Mesenchymal stem cell (in vitro differentiated cells and primary cell): ENCODE measurements at regions not wholly inside any gene's neighbourhood (a gene's known extent, or its start where the extent isn't known, plus 50 kb on each side); places are given as distances from the start of the nearest gene placed in this dataset.

Experiments
- DNase-seq: peaks from one replicate; pipeline ENCODE4 v3.0.0-alpha.2; 2013
- H2AFZ ChIP-seq: one replicate; pipeline ENCODE4 v1.6.1; 2013; ENCODE audit warnings: low read depth, mild to moderate bottlenecking, control low read depth, inconsistent platforms, low read length, moderate library complexity
- H2AK5ac ChIP-seq: 2 replicates; pipeline ENCODE4 v1.6.1; 2013; ENCODE audit warnings: low read length, moderate library complexity, mild to moderate bottlenecking, inconsistent platforms; ENCODE audit not compliant: severe bottlenecking
- H2BK120ac ChIP-seq: one replicate; pipeline ENCODE4 v1.6.1; 2013; ENCODE audit warnings: low read depth, mild to moderate bottlenecking, inconsistent platforms, low read length, moderate library complexity
- H2BK12ac ChIP-seq, 2 experiments: one replicate each; pipeline ENCODE4 v1.6.1; 2013; ENCODE audit warnings: inconsistent platforms in 2 of 2, low read length in 2 of 2, mild to moderate bottlenecking in 2 of 2, moderate library complexity in 2 of 2, control low read depth in 1 of 2
- H2BK15ac ChIP-seq: one replicate; pipeline ENCODE4 v1.6.1; 2013; ENCODE audit warnings: mild to moderate bottlenecking, low read depth, inconsistent platforms; ENCODE audit not compliant: poor library complexity, severe bottlenecking
- H2BK5ac ChIP-seq: 2 replicates; pipeline ENCODE4 v1.6.1; 2013; ENCODE audit warnings: low read depth, mild to moderate bottlenecking, low read length, control low read depth, inconsistent platforms; ENCODE audit not compliant: poor library complexity, severe bottlenecking
- H3K14ac ChIP-seq, 2 experiments: one replicate each; pipeline ENCODE4 v1.6.1; 2013; ENCODE audit warnings: inconsistent platforms in 2 of 2, low read length in 2 of 2, control low read depth in 1 of 2, mild to moderate bottlenecking in 1 of 2, moderate library complexity in 1 of 2
- H3K18ac ChIP-seq, 2 experiments: one replicate each; pipeline ENCODE4 v1.6.1; 2013; ENCODE audit warnings: inconsistent platforms in 2 of 2, low read length in 2 of 2, control low read depth in 1 of 2, low read depth in 1 of 2, mild to moderate bottlenecking in 1 of 2
- H3K23ac ChIP-seq, 2 experiments: one replicate each; pipeline ENCODE4 v1.6.1; 2013; ENCODE audit warnings: inconsistent platforms in 2 of 2, low read length in 2 of 2, mild to moderate bottlenecking in 2 of 2, moderate library complexity in 2 of 2, control low read depth in 1 of 2
- H3K27ac ChIP-seq: 2 replicates; pipeline ENCODE4 v1.5.1; 2013; ENCODE audit warnings: mild to moderate bottlenecking, moderate library complexity, low read length, control low read depth, inconsistent platforms; ENCODE audit not compliant: poor library complexity, severe bottlenecking
- H3K27me3 ChIP-seq, 2 experiments: 2 replicates each; pipeline versions ENCODE4 v1.6.1 to v1.7.0; 2013; ENCODE audit warnings: low read length in 2 of 2, mild to moderate bottlenecking in 2 of 2, moderate library complexity in 2 of 2, control low read depth in 1 of 2, inconsistent platforms in 1 of 2; ENCODE audit not compliant: control insufficient read depth in 1 of 2, insufficient read depth in 1 of 2
- H3K36me3 ChIP-seq, 2 experiments: 2 replicates each; pipeline versions ENCODE4 v1.6.1 to v1.7.0; 2013; ENCODE audit warnings: low read length in 2 of 2, control low read depth in 1 of 2, inconsistent platforms in 1 of 2, low read depth in 1 of 2, mild to moderate bottlenecking in 1 of 2; ENCODE audit not compliant: insufficient read depth in 2 of 2, control insufficient read depth in 1 of 2
- H3K4ac ChIP-seq, 2 experiments: one replicate each; pipeline ENCODE4 v1.6.1; 2013; ENCODE audit warnings: inconsistent platforms in 2 of 2, low read length in 2 of 2, mild to moderate bottlenecking in 2 of 2, moderate library complexity in 2 of 2, control low read depth in 1 of 2, low read depth in 1 of 2
- H3K4me1 ChIP-seq: 2 replicates; pipeline ENCODE4 v1.6.1; 2013; ENCODE audit warnings: low read depth, low read length, control low read depth; ENCODE audit not compliant: control insufficient read depth, insufficient read depth
- H3K4me2 ChIP-seq: 2 replicates; pipeline ENCODE4 v1.6.1; 2013; ENCODE audit warnings: low read length, mild to moderate bottlenecking, inconsistent platforms; ENCODE audit not compliant: poor library complexity, severe bottlenecking
- H3K4me3 ChIP-seq, 2 experiments: 2 replicates each; pipeline versions ENCODE4 v1.5.1 to v1.7.0; 2013; ENCODE audit warnings: low read length in 2 of 2, mild to moderate bottlenecking in 2 of 2, control low read depth in 1 of 2, low read depth in 1 of 2; ENCODE audit not compliant: insufficient read depth in 1 of 2
- H3K79me1 ChIP-seq: replicated peaks from 2 replicates; pipeline ENCODE4 v1.6.1; 2013; ENCODE audit warnings: mild to moderate bottlenecking, control low read depth, low read length, inconsistent platforms; ENCODE audit not compliant: poor library complexity, severe bottlenecking
- H3K9ac ChIP-seq: 2 replicates; pipeline ENCODE4 v1.7.0; 2013; ENCODE audit warnings: mild to moderate bottlenecking, low read length, moderate library complexity
- H3K9me3 ChIP-seq: 2 replicates; pipeline ENCODE4 v1.7.0; 2013; ENCODE audit warnings: mild to moderate bottlenecking, low read length; ENCODE audit not compliant: control insufficient read depth
- H4K8ac ChIP-seq: one replicate; pipeline ENCODE4 v1.6.1; 2013; ENCODE audit warnings: inconsistent platforms, mild to moderate bottlenecking, low read length, moderate library complexity
- H4K91ac ChIP-seq: one replicate; pipeline ENCODE4 v1.6.1; 2013; ENCODE audit warnings: mild to moderate bottlenecking, low read length, inconsistent platforms
- WGBS: methylation state at CpG from one replicate; pipeline ENCODE4 v1.1.7; 2013; ENCODE audit warnings: mixed read lengths; 5-methylcytosine and 5-hydroxymethylcytosine counted together

- Histone ChIP-seq H3K36me3 (no peaks in the 10 kb centered on the region), H3K23ac (no peak overlapping the region), H2AK5ac (no peak overlapping the region), H3K79me1 (no peaks in the 10 kb centered on the region), H3K14ac (no peak overlapping the region), H2BK12ac (no peak overlapping the region), H3K9ac (no peak overlapping the region), H2BK120ac (no peak overlapping the region), H4K8ac (no peak overlapping the region), H2AFZ (no peak overlapping the region), H2BK15ac (no peak overlapping the region), H4K91ac (no peak overlapping the region), H3K9me3 (no peaks in the 10 kb centered on the region), H3K18ac (no peak overlapping the region), H3K4me1 (peaks cover 1% of the 10 kb centered on the region), H2BK5ac (no peak overlapping the region), H3K27ac (no peak overlapping the region), H3K4ac (no peak overlapping the region), H3K4me2 (no peak overlapping the region), H3K4me3 (no peak overlapping the region), H3K27me3 (no peaks in the 10 kb centered on the region)
- 95% methylated on average over 2 of the region's 2 CpGs for WGBS
- DNase-seq: no peak
Observed at GRCh38 chr5:74465724-74466123, 174.8 kb downstream of the ENC1 start.

GRCh38 chr5:74464512-74465209 is 175.9 kb downstream of the ENC1 start:
- peak; percentile 22 for DNase-seq
- H3K9me3 ChIP-seq: no peaks in the 10 kb centered on the region
- no peak overlapping the region for H4K91ac ChIP-seq
- H3K14ac ChIP-seq: no peak overlapping the region
- H3K4me3 ChIP-seq: no peak overlapping the region
- peaks cover 1% of the 10 kb centered on the region for H3K4me1 ChIP-seq
- H4K8ac ChIP-seq: no peak overlapping the region
- no peaks in the 10 kb centered on the region for H3K79me1 ChIP-seq
- no peaks in the 10 kb centered on the region for H3K36me3 ChIP-seq
- H2BK120ac ChIP-seq: no peak overlapping the region
- no peak overlapping the region for H3K4me2 ChIP-seq
- no peak overlapping the region for H3K9ac ChIP-seq
- H3K23ac ChIP-seq: no peak overlapping the region
- no peak overlapping the region for H2BK5ac ChIP-seq
- no peaks in the 10 kb centered on the region for H3K27me3 ChIP-seq
- H2BK15ac ChIP-seq: no peak overlapping the region
- H3K27ac ChIP-seq: no peak overlapping the region
- H2AFZ ChIP-seq: no peak overlapping the region
- WGBS: 96% methylated on average over 3 of the region's 5 CpGs
- H2AK5ac ChIP-seq: no peak overlapping the region
- no peak overlapping the region for H3K18ac ChIP-seq
- no peak overlapping the region for H2BK12ac ChIP-seq
- no peak overlapping the region for H3K4ac ChIP-seq

- H4K91ac ChIP-seq: no peak overlapping the region
- WGBS: 90% methylated on average over 1 of the region's 1 CpG
- no peak overlapping the region for H2AFZ ChIP-seq
- no peak overlapping the region for H3K23ac ChIP-seq
- H3K27me3 ChIP-seq: no peaks in the 10 kb centered on the region
- H2BK5ac ChIP-seq: no peak overlapping the region
- no peak overlapping the region for H2BK12ac ChIP-seq
- no peak overlapping the region for H3K4me3 ChIP-seq
- no peak for DNase-seq
- H3K4me1 ChIP-seq: no peaks in the 10 kb centered on the region
- H4K8ac ChIP-seq: no peak overlapping the region
- H2AK5ac ChIP-seq: no peak overlapping the region
- H3K79me1 ChIP-seq: no peaks in the 10 kb centered on the region
- no peaks in the 10 kb centered on the region for H3K36me3 ChIP-seq
- H3K4me2 ChIP-seq: no peak overlapping the region
- no peak overlapping the region for H3K4ac ChIP-seq
- H3K27ac ChIP-seq: no peak overlapping the region
- H3K9me3 ChIP-seq: no peaks in the 10 kb centered on the region
- no peak overlapping the region for H3K18ac ChIP-seq
- no peak overlapping the region for H2BK15ac ChIP-seq
- H2BK120ac ChIP-seq: no peak overlapping the region
- no peak overlapping the region for H3K9ac ChIP-seq
- H3K14ac ChIP-seq: no peak overlapping the region
Observed at GRCh38 chr5:74462356-74462755, 178.2 kb downstream of the ENC1 start.

- H3K79me1 ChIP-seq: no peaks in the 10 kb centered on the region
- no peak overlapping the region for H2BK12ac ChIP-seq
- no peak overlapping the region for H3K27ac ChIP-seq
- no peak overlapping the region for H3K4me3 ChIP-seq
- no peak overlapping the region for H3K14ac ChIP-seq
- H3K9ac ChIP-seq: no peak overlapping the region
- H3K23ac ChIP-seq: no peak overlapping the region
- H2BK5ac ChIP-seq: no peak overlapping the region
- H4K91ac ChIP-seq: no peak overlapping the region
- no peak for DNase-seq
- no peak overlapping the region for H3K18ac ChIP-seq
- H2AFZ ChIP-seq: no peak overlapping the region
- WGBS: 100% methylated on average over 1 of the region's 1 CpG
- H2AK5ac ChIP-seq: no peak overlapping the region
- H4K8ac ChIP-seq: no peak overlapping the region
- H3K36me3 ChIP-seq: no peaks in the 10 kb centered on the region
- H3K27me3 ChIP-seq: no peaks in the 10 kb centered on the region
- no peak overlapping the region for H3K4ac ChIP-seq
- no peaks in the 10 kb centered on the region for H3K4me1 ChIP-seq
- H3K9me3 ChIP-seq: no peaks in the 10 kb centered on the region
- H2BK120ac ChIP-seq: no peak overlapping the region
- H2BK15ac ChIP-seq: no peak overlapping the region
- no peak overlapping the region for H3K4me2 ChIP-seq
Observed at GRCh38 chr5:74461251-74461650, 179.3 kb downstream of the ENC1 start.
